ENCODE measurements at regions not wholly inside any gene's neighbourhood (a gene's known extent, or its start where the extent isn't known, plus 50 kb on each side); places are given as distances from the start of the nearest gene placed in this dataset.

DNA sequence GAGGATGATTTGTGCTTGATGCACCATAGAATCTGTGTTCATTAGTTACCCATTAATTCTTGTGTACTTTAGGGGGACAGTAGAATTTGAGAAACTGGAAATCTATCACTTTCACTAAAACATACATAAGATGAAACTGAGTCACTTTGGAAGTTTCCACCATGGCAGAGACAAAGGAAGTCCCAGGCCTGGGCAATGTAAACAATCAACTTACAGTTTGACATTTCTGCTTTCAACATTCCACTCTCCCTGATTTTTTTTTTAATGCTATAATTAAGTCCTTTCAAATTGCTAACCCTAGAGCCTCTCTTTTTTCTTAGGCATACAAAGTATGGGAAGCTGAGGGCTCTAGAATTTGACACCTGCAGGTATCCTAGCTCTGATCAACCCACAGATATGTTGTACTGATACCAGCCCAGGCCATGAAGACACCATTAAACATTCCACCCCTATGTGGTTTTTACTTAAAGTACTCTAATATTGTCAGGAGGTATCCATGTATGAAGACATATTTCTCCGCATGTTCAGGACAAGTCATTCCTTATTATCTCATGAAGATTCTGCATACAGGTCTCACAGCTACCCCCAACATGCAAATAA lies 88.5 kb upstream of the GLS start:
- dilution Hi-C loops (cut with MboI; ENCODE audit: extremely low pct_ligation_motif_present, low sequenced_read_pairs) (no loop called here), intact Hi-C loops (cut with micrococcal nuclease) (loop anchor here (1.0 to 5.0 kb wide), 5 partner anchors 7 to 189 kb away; partner anchors contain the start of gene GLS)
- TF ChIP-seq, protein P1, sequence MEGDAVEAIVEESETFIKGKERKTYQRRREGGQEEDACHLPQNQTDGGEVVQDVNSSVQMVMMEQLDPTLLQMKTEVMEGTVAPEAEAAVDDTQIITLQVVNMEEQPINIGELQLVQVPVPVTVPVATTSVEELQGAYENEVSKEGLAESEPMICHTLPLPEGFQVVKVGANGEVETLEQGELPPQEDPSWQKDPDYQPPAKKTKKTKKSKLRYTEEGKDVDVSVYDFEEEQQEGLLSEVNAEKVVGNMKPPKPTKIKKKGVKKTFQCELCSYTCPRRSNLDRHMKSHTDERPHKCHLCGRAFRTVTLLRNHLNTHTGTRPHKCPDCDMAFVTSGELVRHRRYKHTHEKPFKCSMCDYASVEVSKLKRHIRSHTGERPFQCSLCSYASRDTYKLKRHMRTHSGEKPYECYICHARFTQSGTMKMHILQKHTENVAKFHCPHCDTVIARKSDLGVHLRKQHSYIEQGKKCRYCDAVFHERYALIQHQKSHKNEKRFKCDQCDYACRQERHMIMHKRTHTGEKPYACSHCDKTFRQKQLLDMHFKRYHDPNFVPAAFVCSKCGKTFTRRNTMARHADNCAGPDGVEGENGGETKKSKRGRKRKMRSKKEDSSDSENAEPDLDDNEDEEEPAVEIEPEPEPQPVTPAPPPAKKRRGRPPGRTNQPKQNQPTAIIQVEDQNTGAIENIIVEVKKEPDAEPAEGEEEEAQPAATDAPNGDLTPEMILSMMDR (IDR thresholded peaks at IDR 0.05; ENCODE audit: extremely low read depth in 1 of 2, insufficient read depth in 1 of 2, low read depth in 1 of 2, low read length in 2 of 2) = no peak
- peak; percentile 29 for TF ChIP-seq FOS (IDR thresholded peaks at IDR 0.05; ENCODE audit: borderline replicate concordance, insufficient read depth, low read length)
- Histone ChIP-seq H3K36me3 (ENCODE audit: control insufficient read depth in 2 of 2, extremely low read depth in 1 of 2, insufficient read depth in 2 of 2, low read length in 2 of 2) (no peaks in the 10 kb centered on the region), H3K9ac (replicated peaks; ENCODE audit: extremely low read depth, insufficient read depth, low read length) (peak overlapping the region; percentile 41), H3K9me1 (replicated peaks; ENCODE audit: control insufficient read depth, extremely low read depth, insufficient read depth, low read length) (no peaks in the 10 kb centered on the region), H3K79me2 (ENCODE audit: control insufficient read depth, insufficient read depth, low read length) (no peaks in the 10 kb centered on the region), H2AFZ (ENCODE audit: low read depth, low read length) (peak overlapping the region; percentile 12), H3K9me3 (replicated peaks; ENCODE audit: control insufficient read depth, insufficient read depth, low read length) (no peaks in the 10 kb centered on the region), H3K4me1 (ENCODE audit: control insufficient read depth, extremely low read depth, insufficient read depth, low read length) (peaks cover 44% of the 10 kb centered on the region), H3K4me3 (replicated peaks in 1 of 3; ENCODE audit: insufficient read depth in 1 of 3, low read depth in 1 of 3, low read length in 3 of 3) (peak overlapping the region in 1 of 3 experiments; percentile 49), H4K20me1 (replicated peaks; ENCODE audit: control insufficient read depth, extremely low read depth, insufficient read depth, low read length) (no peaks in the 10 kb centered on the region), H3K4me2 (ENCODE audit: insufficient read depth, low read length) (peak overlapping the region; percentile 87), H3K27ac (ENCODE audit: insufficient read depth, low read depth, low read length) (peak overlapping the region; percentile 92), H3K27me3 (ENCODE audit: control insufficient read depth in 2 of 2, insufficient read depth in 2 of 2, low read length in 2 of 2) (no peaks in the 10 kb centered on the region)
- POLR2A ChIA-PET = no interaction called here
- BruUV-seq (replicated peaks) = TSS peak; percentile 88
- DNase-seq (ENCODE audit: low read depth, low spot score) = no peak
- FAIRE-seq = peak; percentile 77
- CTCF ChIA-PET = interaction anchor here (0.9 to 3.5 kb wide), 7 partner anchors 9 to 58 kb away, joined by 3 to 18 read pairs (median 4); no protein-coding TSS in a partner anchor
